H1 (cell line): ENCODE measurements at regions not wholly inside any gene's neighbourhood (a gene's known extent, or its start where the extent isn't known, plus 50 kb on each side); places are given as distances from the start of the nearest gene placed in this dataset.

Experiments used
- EGR1 ChIP-seq: IDR thresholded peaks from 2 replicates; pipeline ENCODE4 v1.6.1; 2011; ENCODE audit warnings: low read depth, low read length, borderline replicate concordance
- EP300 ChIP-seq, 2 experiments: IDR thresholded peaks; 1 replicate in 1 of 2; 2 replicates in 1 of 2; pipeline ENCODE4 v1.6.1; 2011 to 2012; ENCODE audit warnings: low read depth in 2 of 2, low read length in 2 of 2, mild to moderate bottlenecking in 2 of 2, borderline replicate concordance in 1 of 2, inconsistent platforms in 1 of 2, moderate library complexity in 1 of 2
- YY1 ChIP-seq: IDR thresholded peaks from 2 replicates; pipeline ENCODE4 v1.6.1; 2011; ENCODE audit warnings: low read depth, mild to moderate bottlenecking, low read length
- TF ChIP-seq, protein P1 (sequence below): fragments of 300-600 bp; sonication (generic); IDR thresholded peaks from 2 replicates; pipeline ENCODE4 v1.7.1; 2012; ENCODE audit warnings: low read length, moderate library complexity, mild to moderate bottlenecking, inconsistent platforms; ENCODE audit not compliant: insufficient replicate concordance
- TF ChIP-seq, protein P2 (sequence below): IDR thresholded peaks from 2 replicates; pipeline ENCODE4 v1.6.1; 2012; ENCODE audit warnings: inconsistent platforms

DNA sequence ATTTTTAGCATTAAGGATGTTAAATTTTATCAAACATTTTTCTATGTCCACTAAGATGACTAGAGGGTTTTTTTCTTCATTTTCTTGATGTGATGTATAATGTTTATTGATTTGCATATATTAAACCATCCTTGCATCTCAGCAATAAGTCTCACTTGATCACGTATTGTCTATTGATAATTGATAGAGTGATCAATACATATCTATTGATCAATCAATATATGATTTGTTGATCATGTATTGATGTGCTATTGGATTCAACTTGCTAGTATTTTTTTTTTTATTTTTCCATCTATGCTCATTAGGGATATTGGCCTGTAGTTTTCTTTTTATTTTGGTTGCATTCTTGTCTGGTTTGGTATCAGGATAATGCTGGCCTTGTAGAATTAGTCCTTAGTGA, 2202.0 kb downstream of the PCDH9 start (continued):
- TF ChIP-seq EP300 (IDR thresholded peaks at IDR 0.05; ENCODE audit: borderline replicate concordance in 1 of 2, low read depth in 2 of 2, low read length in 2 of 2) = no peak
- TF ChIP-seq, protein P1, sequence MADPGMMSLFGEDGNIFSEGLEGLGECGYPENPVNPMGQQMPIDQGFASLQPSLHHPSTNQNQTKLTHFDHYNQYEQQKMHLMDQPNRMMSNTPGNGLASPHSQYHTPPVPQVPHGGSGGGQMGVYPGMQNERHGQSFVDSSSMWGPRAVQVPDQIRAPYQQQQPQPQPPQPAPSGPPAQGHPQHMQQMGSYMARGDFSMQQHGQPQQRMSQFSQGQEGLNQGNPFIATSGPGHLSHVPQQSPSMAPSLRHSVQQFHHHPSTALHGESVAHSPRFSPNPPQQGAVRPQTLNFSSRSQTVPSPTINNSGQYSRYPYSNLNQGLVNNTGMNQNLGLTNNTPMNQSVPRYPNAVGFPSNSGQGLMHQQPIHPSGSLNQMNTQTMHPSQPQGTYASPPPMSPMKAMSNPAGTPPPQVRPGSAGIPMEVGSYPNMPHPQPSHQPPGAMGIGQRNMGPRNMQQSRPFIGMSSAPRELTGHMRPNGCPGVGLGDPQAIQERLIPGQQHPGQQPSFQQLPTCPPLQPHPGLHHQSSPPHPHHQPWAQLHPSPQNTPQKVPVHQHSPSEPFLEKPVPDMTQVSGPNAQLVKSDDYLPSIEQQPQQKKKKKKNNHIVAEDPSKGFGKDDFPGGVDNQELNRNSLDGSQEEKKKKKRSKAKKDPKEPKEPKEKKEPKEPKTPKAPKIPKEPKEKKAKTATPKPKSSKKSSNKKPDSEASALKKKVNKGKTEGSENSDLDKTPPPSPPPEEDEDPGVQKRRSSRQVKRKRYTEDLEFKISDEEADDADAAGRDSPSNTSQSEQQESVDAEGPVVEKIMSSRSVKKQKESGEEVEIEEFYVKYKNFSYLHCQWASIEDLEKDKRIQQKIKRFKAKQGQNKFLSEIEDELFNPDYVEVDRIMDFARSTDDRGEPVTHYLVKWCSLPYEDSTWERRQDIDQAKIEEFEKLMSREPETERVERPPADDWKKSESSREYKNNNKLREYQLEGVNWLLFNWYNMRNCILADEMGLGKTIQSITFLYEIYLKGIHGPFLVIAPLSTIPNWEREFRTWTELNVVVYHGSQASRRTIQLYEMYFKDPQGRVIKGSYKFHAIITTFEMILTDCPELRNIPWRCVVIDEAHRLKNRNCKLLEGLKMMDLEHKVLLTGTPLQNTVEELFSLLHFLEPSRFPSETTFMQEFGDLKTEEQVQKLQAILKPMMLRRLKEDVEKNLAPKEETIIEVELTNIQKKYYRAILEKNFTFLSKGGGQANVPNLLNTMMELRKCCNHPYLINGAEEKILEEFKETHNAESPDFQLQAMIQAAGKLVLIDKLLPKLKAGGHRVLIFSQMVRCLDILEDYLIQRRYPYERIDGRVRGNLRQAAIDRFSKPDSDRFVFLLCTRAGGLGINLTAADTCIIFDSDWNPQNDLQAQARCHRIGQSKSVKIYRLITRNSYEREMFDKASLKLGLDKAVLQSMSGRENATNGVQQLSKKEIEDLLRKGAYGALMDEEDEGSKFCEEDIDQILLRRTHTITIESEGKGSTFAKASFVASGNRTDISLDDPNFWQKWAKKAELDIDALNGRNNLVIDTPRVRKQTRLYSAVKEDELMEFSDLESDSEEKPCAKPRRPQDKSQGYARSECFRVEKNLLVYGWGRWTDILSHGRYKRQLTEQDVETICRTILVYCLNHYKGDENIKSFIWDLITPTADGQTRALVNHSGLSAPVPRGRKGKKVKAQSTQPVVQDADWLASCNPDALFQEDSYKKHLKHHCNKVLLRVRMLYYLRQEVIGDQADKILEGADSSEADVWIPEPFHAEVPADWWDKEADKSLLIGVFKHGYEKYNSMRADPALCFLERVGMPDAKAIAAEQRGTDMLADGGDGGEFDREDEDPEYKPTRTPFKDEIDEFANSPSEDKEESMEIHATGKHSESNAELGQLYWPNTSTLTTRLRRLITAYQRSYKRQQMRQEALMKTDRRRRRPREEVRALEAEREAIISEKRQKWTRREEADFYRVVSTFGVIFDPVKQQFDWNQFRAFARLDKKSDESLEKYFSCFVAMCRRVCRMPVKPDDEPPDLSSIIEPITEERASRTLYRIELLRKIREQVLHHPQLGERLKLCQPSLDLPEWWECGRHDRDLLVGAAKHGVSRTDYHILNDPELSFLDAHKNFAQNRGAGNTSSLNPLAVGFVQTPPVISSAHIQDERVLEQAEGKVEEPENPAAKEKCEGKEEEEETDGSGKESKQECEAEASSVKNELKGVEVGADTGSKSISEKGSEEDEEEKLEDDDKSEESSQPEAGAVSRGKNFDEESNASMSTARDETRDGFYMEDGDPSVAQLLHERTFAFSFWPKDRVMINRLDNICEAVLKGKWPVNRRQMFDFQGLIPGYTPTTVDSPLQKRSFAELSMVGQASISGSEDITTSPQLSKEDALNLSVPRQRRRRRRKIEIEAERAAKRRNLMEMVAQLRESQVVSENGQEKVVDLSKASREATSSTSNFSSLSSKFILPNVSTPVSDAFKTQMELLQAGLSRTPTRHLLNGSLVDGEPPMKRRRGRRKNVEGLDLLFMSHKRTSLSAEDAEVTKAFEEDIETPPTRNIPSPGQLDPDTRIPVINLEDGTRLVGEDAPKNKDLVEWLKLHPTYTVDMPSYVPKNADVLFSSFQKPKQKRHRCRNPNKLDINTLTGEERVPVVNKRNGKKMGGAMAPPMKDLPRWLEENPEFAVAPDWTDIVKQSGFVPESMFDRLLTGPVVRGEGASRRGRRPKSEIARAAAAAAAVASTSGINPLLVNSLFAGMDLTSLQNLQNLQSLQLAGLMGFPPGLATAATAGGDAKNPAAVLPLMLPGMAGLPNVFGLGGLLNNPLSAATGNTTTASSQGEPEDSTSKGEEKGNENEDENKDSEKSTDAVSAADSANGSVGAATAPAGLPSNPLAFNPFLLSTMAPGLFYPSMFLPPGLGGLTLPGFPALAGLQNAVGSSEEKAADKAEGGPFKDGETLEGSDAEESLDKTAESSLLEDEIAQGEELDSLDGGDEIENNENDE = no peak
- TF ChIP-seq, protein P2, sequence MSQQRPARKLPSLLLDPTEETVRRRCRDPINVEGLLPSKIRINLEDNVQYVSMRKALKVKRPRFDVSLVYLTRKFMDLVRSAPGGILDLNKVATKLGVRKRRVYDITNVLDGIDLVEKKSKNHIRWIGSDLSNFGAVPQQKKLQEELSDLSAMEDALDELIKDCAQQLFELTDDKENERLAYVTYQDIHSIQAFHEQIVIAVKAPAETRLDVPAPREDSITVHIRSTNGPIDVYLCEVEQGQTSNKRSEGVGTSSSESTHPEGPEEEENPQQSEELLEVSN = no peak
- TF ChIP-seq YY1 = no peak
- no peak for TF ChIP-seq EGR1
- TF ChIP-seq, all 59 proteins: peak for 0
